COR-L47 (cell line): ENCODE measurements at regions not wholly inside any gene's neighbourhood (a gene's known extent, or its start where the extent isn't known, plus 50 kb on each side); places are given as distances from the start of the nearest gene placed in this dataset.
"Not testable (repeated sequence)": the region's sequence is repeated elsewhere in the genome, so short reads cannot be mapped to it uniquely, and the experiment has no call there.

Experiments
- DNase-seq: peaks from one replicate; lab custom pipeline; 2025; lab: John Stamatoyannopoulos, UW

DNA sequence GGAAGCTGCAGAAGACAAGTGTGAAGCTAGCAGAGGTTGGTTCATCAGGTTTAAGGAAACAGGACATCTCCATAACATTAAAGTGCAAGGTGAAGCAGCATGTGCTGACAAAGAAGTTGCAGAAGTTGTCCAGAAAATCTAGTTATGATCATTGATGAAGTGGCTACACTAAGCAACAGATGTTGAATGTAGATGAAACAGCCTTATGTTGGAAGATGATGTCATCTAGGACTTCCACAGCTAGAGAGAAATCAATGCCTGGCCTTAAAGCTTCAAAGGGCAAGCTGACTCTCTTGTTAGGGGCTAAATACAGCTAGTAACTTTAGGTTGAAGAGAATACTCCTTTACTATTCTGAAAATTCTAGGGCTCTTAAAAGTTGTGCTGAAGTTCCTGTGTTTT, 340.2 kb upstream of the SOX9 start:
- no peak for DNase-seq

- DNase-seq: not testable (repeated sequence)
These were observed 338.8 kb upstream of the SOX9 start for GRCh38 chr17:71782021-71782420.

GRCh38 chr17:71790791-71791190, 330.0 kb upstream of the SOX9 start:
- DNase-seq: no peak

GRCh38 chr17:71791311-71791710, 329.5 kb upstream of the SOX9 start:
- no peak for DNase-seq

- DNase-seq: no peak
These were observed 327.9 kb upstream of the SOX9 start for GRCh38 chr17:71792966-71793365.

DNA sequence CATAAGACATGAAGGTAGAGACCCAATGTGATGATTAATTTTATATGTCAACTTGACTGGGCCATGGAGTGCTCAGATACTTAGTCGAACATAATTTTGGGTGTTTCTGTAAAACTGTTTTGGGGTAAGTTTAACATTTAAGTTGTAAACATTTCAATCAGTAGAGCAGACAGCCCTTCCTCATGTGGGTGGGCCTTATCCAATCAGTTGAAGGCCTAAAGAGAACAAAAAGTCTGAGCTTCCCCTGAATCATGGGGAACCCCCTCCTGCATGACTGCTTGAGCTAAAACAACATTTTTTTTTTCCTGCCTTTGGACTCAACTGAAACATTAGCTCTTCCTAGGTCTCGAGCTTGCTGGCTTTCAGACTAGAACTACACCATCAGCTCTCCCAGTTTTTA, 327.3 kb upstream of the SOX9 start:
- DNase-seq: no peak

DNA sequence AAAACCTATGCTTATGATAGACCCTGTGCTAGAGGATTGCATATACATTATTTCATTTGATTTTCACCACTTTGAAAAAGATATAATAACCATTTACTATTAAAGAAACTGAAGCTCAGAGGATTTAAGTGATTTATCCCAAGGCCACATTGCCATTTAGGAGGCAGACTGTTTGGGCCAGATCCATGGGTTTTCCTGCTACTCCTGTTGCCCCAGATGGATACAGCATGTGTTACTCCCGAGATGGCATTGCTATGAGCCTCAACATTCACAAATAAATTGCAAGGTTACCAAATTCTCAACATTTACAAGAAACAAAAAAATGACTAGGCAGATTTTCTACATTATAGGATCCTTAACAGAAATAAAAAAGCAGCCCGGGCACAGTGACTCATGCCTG, 322.1 kb upstream of the SOX9 start:
- DNase-seq: no peak

DNA sequence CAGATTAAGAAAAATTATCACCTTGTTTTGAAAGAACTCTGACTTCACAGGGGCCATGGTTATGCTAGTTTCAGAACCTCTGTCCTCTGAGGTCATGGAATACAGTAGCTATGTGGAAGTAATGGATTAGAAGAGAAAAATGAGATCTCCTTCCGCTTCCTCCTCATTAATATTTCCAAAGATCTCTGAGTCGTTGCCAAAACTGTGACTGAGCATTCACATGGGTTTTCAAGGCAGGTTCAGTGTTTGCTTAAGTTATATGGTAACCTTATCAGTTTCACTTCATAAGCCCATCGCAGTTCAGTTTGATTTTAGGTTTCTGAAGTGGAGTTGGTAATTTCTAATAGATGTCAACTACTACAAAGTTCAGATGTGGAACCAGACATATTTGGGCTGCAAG, 321.2 kb upstream of the SOX9 start:
- no peak for DNase-seq

GRCh38 chr17:71801301-71801700, 319.5 kb upstream of the SOX9 start:
- no peak for DNase-seq

DNA sequence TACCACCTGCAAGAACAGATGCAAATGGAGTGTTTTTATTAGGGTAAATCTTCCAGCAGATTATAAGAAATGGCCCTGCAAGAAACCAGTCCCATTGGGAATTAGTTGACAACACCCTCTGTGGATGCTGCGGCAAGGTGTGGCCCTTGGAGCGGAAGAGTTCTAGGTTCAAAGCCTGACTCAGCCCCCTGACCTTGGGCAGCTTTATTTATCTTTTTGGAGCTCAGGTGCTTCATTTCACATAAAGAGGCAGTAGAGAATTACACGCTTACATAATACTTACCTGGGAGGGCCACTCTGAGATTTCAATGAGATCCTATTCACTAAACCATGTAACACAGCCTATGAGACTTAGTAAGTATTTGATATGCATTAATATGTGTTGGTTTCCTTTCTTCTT, 318.2 kb upstream of the SOX9 start:
- no peak for DNase-seq

DNA sequence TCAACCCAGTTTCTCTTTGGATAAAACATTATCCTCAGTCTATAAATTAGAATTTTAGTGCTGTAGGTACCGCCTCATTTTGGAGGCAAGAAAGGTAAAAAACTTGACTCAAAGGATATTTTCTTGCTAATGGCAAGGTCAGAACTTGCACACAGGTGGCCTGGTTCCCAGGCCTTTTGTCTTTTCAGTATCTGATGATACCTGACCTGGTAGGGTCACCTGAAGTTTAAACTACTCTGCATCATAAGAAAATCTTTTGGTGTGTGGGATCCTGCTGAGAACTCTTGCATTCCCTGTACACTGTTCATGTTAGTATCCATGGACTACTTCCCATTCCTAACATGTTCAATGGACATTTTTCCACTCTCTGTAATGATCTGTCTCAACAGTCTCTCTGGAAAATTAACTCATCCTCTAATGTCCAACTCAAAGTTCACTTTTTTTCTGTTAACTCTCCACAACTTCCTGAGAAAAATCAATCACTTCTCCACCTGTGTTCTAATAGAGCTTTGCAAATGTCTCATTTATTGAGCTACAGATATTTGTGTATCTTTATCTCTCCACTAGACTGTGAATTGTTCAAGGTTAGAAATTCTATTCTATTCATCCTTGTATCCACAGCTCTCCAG, 317.1 kb upstream of the SOX9 start:
- DNase-seq: no peak

GRCh38 chr17:71809537-71809936, 311.3 kb upstream of the SOX9 start:
- no peak for DNase-seq

- not testable (repeated sequence) for DNase-seq
These were observed 307.0 kb upstream of the SOX9 start for GRCh38 chr17:71813861-71814260.

- DNase-seq: no peak
These were observed 299.3 kb upstream of the SOX9 start for GRCh38 chr17:71821511-71821910.

GRCh38 chr17:71824671-71825070, 296.1 kb upstream of the SOX9 start:
- no peak for DNase-seq

DNA sequence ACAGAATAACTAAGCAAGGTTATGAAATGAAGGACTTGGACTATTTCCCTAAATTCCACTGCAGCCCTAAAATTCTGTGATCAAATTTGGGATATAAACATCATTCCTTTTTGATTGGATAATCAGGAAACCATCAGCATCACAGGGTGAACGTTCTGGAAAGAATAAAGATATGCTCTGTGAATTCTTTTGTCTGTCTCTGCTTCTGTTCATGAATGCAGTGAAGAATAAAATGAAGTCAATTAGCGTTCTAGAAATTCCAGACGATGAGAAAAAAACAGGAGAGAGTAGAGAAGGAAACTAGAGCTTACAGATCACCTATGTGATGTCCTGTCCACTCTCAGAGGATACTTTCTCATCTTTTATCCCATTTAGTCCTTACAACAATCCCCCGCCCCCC, 295.1 kb upstream of the SOX9 start:
- no peak for DNase-seq

DNA sequence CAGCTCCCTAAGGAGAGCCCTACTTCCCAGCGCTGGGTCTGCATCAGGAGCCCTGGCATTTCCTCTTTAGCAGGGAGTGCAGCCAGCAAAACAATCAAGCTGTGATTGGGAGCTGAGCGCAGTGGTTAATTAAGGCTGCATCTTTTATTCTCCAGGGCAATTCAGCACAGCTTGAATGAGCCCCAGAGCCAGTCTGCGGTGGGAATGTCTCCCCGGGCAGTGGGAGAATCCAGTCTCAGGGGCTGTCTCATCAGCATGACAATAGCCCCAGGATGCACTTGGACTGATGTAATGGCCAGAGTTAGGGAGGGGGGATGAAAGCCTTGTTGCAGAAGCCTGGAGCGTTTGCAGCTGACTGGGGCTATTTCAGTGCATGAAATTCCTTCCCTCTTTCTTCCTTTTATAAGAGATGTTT, 292.6 kb upstream of the SOX9 start:
- peak; percentile 97 for DNase-seq

- no peak for DNase-seq
These were observed 290.0 kb upstream of the SOX9 start for GRCh38 chr17:71830866-71831265.

DNA sequence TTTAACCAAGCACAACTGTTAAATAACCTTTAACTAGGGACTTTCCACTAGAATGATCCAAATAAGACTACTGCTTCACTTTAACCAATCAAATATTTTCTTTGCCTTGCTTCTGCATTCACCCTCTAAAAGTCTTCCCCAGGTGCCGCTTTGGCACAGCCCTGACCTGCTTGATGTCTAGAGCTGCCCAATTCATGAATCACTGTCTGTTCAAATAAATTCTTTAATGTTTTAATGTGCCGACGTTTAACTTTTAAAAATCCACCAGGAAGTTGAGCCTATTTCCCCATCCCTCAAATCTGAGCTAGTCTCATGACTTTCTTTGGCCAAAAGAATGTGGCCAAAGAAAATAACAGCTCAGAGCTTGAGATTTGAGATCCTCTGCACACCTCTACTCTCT, 277.8 kb upstream of the SOX9 start:
- DNase-seq: no peak

DNA sequence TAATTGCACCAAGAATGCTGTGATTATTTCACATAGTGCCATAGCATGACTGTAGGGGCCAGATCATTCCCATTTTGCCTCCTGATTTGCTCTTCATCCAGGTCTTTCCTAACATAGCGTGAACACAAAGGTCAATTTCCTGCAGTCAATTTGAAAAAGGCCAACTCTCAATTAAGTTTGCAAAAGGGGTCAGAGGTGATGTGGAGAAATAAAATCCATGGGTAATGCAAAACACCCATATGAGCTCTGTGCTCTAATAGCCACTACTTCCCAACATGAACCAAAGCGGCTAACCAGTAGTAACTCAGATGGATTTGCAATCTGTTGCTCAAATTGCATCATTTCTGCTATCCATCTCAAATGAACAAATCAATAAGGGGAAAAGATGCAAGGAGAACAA, 275.5 kb upstream of the SOX9 start:
- no peak for DNase-seq

- no peak for DNase-seq
These were observed 274.2 kb upstream of the SOX9 start for GRCh38 chr17:71846561-71847110.

DNA sequence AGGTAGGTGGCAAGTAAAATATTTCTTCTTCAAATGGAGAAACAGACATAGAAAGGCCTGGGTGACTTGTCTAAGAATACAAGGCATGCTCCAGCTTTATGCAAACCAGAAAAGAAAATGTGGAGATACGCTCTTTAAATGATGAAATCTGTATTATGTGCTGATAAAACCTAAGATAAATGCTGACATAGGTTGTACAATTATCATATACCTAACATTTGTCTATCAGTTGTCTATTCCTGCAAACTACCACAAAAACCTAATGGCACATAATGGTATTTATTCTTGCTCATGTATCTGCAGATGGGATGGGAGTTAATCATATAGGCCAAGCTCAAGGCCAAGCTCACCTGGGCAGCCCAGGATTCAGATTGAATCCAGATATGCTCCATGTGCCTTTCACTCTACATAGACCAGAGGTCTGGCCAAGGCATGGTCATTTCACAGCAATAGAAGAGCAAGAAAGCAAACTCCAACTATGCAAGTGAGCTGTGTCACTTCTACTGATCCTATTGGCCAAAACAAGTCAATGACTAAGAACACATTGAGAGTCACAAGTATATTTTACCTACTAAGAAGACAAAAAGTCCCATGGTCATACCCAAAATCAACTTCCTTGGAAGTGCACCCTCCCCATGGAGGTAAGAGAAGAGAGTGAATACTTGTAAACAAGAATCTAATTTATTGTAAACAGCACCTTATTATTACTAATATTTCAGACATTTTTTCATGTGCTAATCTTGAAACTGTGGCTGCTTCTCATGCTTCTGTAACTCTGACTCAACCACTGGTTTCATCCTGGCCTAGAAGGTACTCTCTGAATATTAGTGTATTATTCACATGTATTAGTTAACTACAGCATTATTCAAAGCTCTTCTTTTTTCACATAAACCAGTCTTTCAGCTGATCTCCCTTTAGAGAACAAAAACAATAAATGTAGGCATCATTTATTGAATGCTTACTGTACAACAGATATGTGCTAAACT, 270.7 kb upstream of the SOX9 start:
- no peak for DNase-seq

- DNase-seq: no peak
These were observed 270.0 kb upstream of the SOX9 start for GRCh38 chr17:71850812-71851211.
